SK-N-SH (cell line): ENCODE measurements at regions not wholly inside any gene's neighbourhood (a gene's known extent, or its start where the extent isn't known, plus 50 kb on each side); places are given as distances from the start of the nearest gene placed in this dataset.

Experiments
- CTCF ChIA-PET: fragments of 300-600, 350-600 bp; formaldehyde crosslinking; extraction: SDS; loops from one replicate; lab custom pipeline; 2021; lab: Yijun Ruan, JAX
- POLR2A ChIA-PET: fragments of 350-600 bp; sonication (Branson Sonifier 250); formaldehyde crosslinking; extraction: SDS; loops from one replicate; lab custom pipeline; 2020; ENCODE audit warnings: antibody characterized with exemption, inconsistent platforms; lab: Yijun Ruan, JAX
- DNase-seq: peaks from one replicate; pipeline ENCODE4 v3.0.0; 2012
- H2AFZ ChIP-seq: fragments of 200-600 bp; sonication (generic); 2 replicates; pipeline ENCODE4 v1.8.1; 2016; ENCODE audit warnings: antibody characterized with exemption, mild to moderate bottlenecking, low read depth
- H3F3A ChIP-seq: fragments of 200-600 bp; sonication (generic); replicated peaks from 2 replicates; pipeline ENCODE3; 2016; ENCODE audit warnings: antibody characterized with exemption, mild to moderate bottlenecking; ENCODE audit not compliant: insufficient read depth
- H3K27ac ChIP-seq, 2 experiments: fragments of 200-500 bp in 1 of 2; fragments of 200-600 bp in 1 of 2; sonication (Bioruptor generic) in 1 of 2; sonication (generic), shearing (Covaris generic) in 1 of 2; 2 replicates each; pipeline versions ENCODE4 v1.5.1 to v1.6.1; 2014 to 2016; ENCODE audit warnings: low read depth in 2 of 2, inconsistent platforms in 1 of 2, low read length in 1 of 2, mild to moderate bottlenecking in 1 of 2, mixed read lengths in 1 of 2
- H3K27me3 ChIP-seq: fragments of 200-600 bp; sonication (generic), shearing (Covaris generic); 2 replicates; pipeline ENCODE4 v1.6.1; 2016; ENCODE audit warnings: mixed run types; ENCODE audit not compliant: insufficient read depth
- H3K36me3 ChIP-seq, 2 experiments: fragments of 200-500 bp in 1 of 2; fragments of 200-600 bp in 1 of 2; sonication (Bioruptor generic) in 1 of 2; sonication (generic) in 1 of 2; replicated peaks in 1 of 2; 2 replicates each; pipeline versions ENCODE3 to v1.5.1; 2014 to 2016; ENCODE audit warnings: low read length in 1 of 2, mild to moderate bottlenecking in 1 of 2; ENCODE audit not compliant: insufficient read depth in 2 of 2, control insufficient read depth in 1 of 2
- H3K4me1 ChIP-seq, 2 experiments: fragments of 200-500 bp in 1 of 2; fragments of 200-600 bp in 1 of 2; sonication (Bioruptor generic) in 1 of 2; sonication (generic), shearing (Covaris generic) in 1 of 2; 2 replicates each; pipeline versions ENCODE4 v1.5.1 to v1.6.1; 2014 to 2016; ENCODE audit warnings: low read depth in 1 of 2, low read length in 1 of 2, mixed run types in 1 of 2; ENCODE audit not compliant: insufficient read depth in 2 of 2, control insufficient read depth in 1 of 2
- H3K4me2 ChIP-seq: fragments of 200-600 bp; sonication (generic), shearing (Covaris generic); 2 replicates; pipeline ENCODE4 v1.6.1; 2017; ENCODE audit warnings: mixed run types
- H3K4me3 ChIP-seq, 2 experiments: fragments of 200-500 bp in 1 of 2; fragments of 200-600 bp in 1 of 2; sonication (Bioruptor generic) in 1 of 2; sonication (generic), shearing (Covaris generic) in 1 of 2; 2 replicates each; pipeline versions ENCODE4 v1.5.1 to v1.8.1; 2014 to 2016; ENCODE audit warnings: low read depth in 2 of 2, inconsistent platforms in 1 of 2, low read length in 1 of 2, mild to moderate bottlenecking in 1 of 2, mixed read lengths in 1 of 2, moderate library complexity in 1 of 2
- H3K79me2 ChIP-seq: fragments of 200-600 bp; sonication (generic); 2 replicates; pipeline ENCODE4 v1.8.1; 2017; ENCODE audit warnings: mild to moderate bottlenecking; ENCODE audit not compliant: insufficient read depth
- H3K9ac ChIP-seq: fragments of 200-600 bp; sonication (generic); 2 replicates; pipeline ENCODE4 v1.6.1; 2017; ENCODE audit warnings: mixed run types
- H3K9me2 ChIP-seq: fragments of 200-600 bp; sonication (generic); 2 replicates; pipeline ENCODE4 v1.6.1; 2017; ENCODE audit warnings: mixed run types
- H3K9me3 ChIP-seq: fragments of 200-600 bp; sonication (generic); 2 replicates; pipeline ENCODE4 v1.6.1; 2017; ENCODE audit warnings: mixed run types, mild to moderate bottlenecking, moderate library complexity
- H4K20me1 ChIP-seq: fragments of 200-600 bp; sonication (generic); 2 replicates; pipeline ENCODE4 v1.6.1; 2017; ENCODE audit warnings: mild to moderate bottlenecking, mixed run types; ENCODE audit not compliant: insufficient read depth
- ELF1 ChIP-seq: IDR thresholded peaks from 2 replicates; pipeline ENCODE4 v1.4.0; 2012
- MEF2A ChIP-seq: IDR thresholded peaks from 2 replicates; pipeline ENCODE4 v1.4.0; 2012; ENCODE audit warnings: low read depth, borderline replicate concordance
- NFIC ChIP-seq: IDR thresholded peaks from 2 replicates; pipeline ENCODE4 v1.4.0; 2012; ENCODE audit warnings: borderline replicate concordance
- NRF1 ChIP-seq: IDR thresholded peaks from 2 replicates; pipeline ENCODE4 v1.6.1; 2012; ENCODE audit warnings: low read depth, mild to moderate bottlenecking, low read length
- POLR2AphosphoS5 ChIP-seq: IDR thresholded peaks from 2 replicates; pipeline ENCODE4 v1.6.1; 2012; ENCODE audit warnings: low read depth, low read length
- RCOR1 ChIP-seq: fragments of 150-350 bp; IDR thresholded peaks from 2 replicates; pipeline ENCODE4 v1.6.1; 2017; ENCODE audit warnings: antibody characterized with exemption, low read length
- RFX5 ChIP-seq: IDR thresholded peaks from 2 replicates; pipeline ENCODE4 v1.6.1; 2012; ENCODE audit warnings: mild to moderate bottlenecking, improper control_type of control experiment, low read length
- SIN3A ChIP-seq: IDR thresholded peaks from 2 replicates; pipeline ENCODE4 v1.6.1; 2012; ENCODE audit warnings: low read depth, mild to moderate bottlenecking, low read length, moderate library complexity, borderline replicate concordance
- TEAD4 ChIP-seq: IDR thresholded peaks from 2 replicates; pipeline ENCODE4 v1.4.0; 2012; ENCODE audit warnings: mild to moderate bottlenecking, borderline replicate concordance; ENCODE audit not compliant: insufficient read depth
- YY1 ChIP-seq: IDR thresholded peaks from 2 replicates; pipeline ENCODE4 v1.4.0; 2012; ENCODE audit warnings: low read depth, mild to moderate bottlenecking
- WGBS: methylation state at CpG from one replicate; pipeline ENCODE4 v1.1.6; 2017; ENCODE audit warnings: low lambda C conversion rate; 5-methylcytosine and 5-hydroxymethylcytosine counted together
- TF ChIP-seq, protein P1 (sequence below): fragments of 200-600 bp; sonication (generic); IDR thresholded peaks from 2 replicates; pipeline ENCODE4 v1.6.1; 2017; ENCODE audit warnings: antibody characterized with exemption, mild to moderate bottlenecking, moderate library complexity
- TF ChIP-seq, protein P2 (sequence below): IDR thresholded peaks from 2 replicates; pipeline ENCODE4 v1.6.1; 2012; ENCODE audit warnings: mild to moderate bottlenecking, low read depth, low read length, moderate library complexity
- TF ChIP-seq, protein P3 (sequence below): IDR thresholded peaks from 2 replicates; pipeline ENCODE4 v1.4.0; 2012; ENCODE audit warnings: low read depth
- TF ChIP-seq, protein P4 (sequence below): IDR thresholded peaks from 2 replicates; pipeline ENCODE4 v1.4.0; 2012; ENCODE audit warnings: low read depth, borderline replicate concordance

DNA sequence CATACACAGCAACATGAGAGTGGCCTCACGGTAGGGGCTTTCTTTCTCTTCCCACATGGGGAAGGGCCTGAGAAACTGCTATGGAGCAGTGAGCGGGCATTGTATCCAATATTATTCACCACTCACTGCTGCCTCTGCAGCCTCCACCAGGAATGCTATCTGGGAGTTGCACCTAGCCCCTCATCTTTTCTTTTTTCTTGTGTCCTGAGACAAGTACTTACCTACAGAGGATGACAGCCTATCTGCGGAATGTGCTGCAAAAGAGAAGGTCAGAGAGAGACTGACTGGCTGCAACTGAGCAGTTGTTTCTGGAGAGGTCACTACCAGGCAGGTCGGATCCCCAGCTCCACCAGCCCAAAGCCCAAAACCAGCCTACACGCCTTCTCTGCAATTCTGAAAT, 52.1 kb upstream of the HTATIP2 start:
- DNase-seq, result no peak
- Histone ChIP-seq H3K79me2 (no peaks in the 10 kb centered on the region), H2AFZ (no peak overlapping the region), H3K9me2 (no peaks in the 10 kb centered on the region), H3K4me3 (no peak overlapping the region), H3K9me3 (no peaks in the 10 kb centered on the region), H3K4me2 (no peak overlapping the region), H4K20me1 (no peaks in the 10 kb centered on the region)
- WGBS, result 41% methylated on average over 5 of the region's 5 CpGs
- CTCF ChIA-PET, result interaction anchor here (1.2 kb wide), 1 partner anchor 200 kb away, joined by 3 read pairs; no protein-coding TSS in a partner anchor
- TF ChIP-seq, protein P1, sequence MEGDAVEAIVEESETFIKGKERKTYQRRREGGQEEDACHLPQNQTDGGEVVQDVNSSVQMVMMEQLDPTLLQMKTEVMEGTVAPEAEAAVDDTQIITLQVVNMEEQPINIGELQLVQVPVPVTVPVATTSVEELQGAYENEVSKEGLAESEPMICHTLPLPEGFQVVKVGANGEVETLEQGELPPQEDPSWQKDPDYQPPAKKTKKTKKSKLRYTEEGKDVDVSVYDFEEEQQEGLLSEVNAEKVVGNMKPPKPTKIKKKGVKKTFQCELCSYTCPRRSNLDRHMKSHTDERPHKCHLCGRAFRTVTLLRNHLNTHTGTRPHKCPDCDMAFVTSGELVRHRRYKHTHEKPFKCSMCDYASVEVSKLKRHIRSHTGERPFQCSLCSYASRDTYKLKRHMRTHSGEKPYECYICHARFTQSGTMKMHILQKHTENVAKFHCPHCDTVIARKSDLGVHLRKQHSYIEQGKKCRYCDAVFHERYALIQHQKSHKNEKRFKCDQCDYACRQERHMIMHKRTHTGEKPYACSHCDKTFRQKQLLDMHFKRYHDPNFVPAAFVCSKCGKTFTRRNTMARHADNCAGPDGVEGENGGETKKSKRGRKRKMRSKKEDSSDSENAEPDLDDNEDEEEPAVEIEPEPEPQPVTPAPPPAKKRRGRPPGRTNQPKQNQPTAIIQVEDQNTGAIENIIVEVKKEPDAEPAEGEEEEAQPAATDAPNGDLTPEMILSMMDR, result no peak
- no peak for TF ChIP-seq TEAD4
- TF ChIP-seq POLR2AphosphoS5, result no peak
- TF ChIP-seq ELF1, result no peak
- no peak for TF ChIP-seq NFIC
- no peak for TF ChIP-seq RFX5
- TF ChIP-seq, protein P2, sequence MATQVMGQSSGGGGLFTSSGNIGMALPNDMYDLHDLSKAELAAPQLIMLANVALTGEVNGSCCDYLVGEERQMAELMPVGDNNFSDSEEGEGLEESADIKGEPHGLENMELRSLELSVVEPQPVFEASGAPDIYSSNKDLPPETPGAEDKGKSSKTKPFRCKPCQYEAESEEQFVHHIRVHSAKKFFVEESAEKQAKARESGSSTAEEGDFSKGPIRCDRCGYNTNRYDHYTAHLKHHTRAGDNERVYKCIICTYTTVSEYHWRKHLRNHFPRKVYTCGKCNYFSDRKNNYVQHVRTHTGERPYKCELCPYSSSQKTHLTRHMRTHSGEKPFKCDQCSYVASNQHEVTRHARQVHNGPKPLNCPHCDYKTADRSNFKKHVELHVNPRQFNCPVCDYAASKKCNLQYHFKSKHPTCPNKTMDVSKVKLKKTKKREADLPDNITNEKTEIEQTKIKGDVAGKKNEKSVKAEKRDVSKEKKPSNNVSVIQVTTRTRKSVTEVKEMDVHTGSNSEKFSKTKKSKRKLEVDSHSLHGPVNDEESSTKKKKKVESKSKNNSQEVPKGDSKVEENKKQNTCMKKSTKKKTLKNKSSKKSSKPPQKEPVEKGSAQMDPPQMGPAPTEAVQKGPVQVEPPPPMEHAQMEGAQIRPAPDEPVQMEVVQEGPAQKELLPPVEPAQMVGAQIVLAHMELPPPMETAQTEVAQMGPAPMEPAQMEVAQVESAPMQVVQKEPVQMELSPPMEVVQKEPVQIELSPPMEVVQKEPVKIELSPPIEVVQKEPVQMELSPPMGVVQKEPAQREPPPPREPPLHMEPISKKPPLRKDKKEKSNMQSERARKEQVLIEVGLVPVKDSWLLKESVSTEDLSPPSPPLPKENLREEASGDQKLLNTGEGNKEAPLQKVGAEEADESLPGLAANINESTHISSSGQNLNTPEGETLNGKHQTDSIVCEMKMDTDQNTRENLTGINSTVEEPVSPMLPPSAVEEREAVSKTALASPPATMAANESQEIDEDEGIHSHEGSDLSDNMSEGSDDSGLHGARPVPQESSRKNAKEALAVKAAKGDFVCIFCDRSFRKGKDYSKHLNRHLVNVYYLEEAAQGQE, result no peak
- TF ChIP-seq, protein P3, sequence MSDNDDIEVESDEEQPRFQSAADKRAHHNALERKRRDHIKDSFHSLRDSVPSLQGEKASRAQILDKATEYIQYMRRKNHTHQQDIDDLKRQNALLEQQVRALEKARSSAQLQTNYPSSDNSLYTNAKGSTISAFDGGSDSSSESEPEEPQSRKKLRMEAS, result no peak
- TF ChIP-seq MEF2A, result no peak
- TF ChIP-seq NRF1, result no peak
- no peak for TF ChIP-seq YY1
- TF ChIP-seq RCOR1, result no peak
- no peak for TF ChIP-seq SIN3A
- TF ChIP-seq, protein P4, sequence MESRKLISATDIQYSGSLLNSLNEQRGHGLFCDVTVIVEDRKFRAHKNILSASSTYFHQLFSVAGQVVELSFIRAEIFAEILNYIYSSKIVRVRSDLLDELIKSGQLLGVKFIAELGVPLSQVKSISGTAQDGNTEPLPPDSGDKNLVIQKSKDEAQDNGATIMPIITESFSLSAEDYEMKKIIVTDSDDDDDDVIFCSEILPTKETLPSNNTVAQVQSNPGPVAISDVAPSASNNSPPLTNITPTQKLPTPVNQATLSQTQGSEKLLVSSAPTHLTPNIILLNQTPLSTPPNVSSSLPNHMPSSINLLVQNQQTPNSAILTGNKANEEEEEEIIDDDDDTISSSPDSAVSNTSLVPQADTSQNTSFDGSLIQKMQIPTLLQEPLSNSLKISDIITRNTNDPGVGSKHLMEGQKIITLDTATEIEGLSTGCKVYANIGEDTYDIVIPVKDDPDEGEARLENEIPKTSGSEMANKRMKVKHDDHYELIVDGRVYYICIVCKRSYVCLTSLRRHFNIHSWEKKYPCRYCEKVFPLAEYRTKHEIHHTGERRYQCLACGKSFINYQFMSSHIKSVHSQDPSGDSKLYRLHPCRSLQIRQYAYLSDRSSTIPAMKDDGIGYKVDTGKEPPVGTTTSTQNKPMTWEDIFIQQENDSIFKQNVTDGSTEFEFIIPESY, result no peak
- TF ChIP-seq, all 33 proteins: peak for 0
- Histone ChIP-seq H3K27me3 (no peaks in the 10 kb centered on the region), H3K27ac (no peak overlapping the region), H3K4me1 (peaks cover 0 to 2% of the 10 kb centered on the region in 2 experiments; a peak in 1 of 4 replicates), H3K36me3 (no peaks in the 10 kb centered on the region), H3F3A (no peaks in the 10 kb centered on the region), H3K9ac (no peak overlapping the region)
- POLR2A ChIA-PET, result no interaction called here
